Trophoblast cell (in vitro differentiated cells and primary cell): ENCODE measurements at regions not wholly inside any gene's neighbourhood (a gene's known extent, or its start where the extent isn't known, plus 50 kb on each side); places are given as distances from the start of the nearest gene placed in this dataset.
A peak's percentile ranks its signal among the peaks of the same experiment; 100 is the strongest.

Source experiments
- DNase-seq, 2 donors: peaks; one replicate each; pipeline ENCODE4 v3.0.0-alpha.2; 2016
- H2AFZ ChIP-seq: 2 replicates; pipeline ENCODE4 v1.6.1; 2013; ENCODE audit warnings: low read length, moderate library complexity, mild to moderate bottlenecking; ENCODE audit not compliant: insufficient read depth, poor library complexity
- H2AK5ac ChIP-seq: 2 replicates; pipeline ENCODE4 v1.6.1; 2013; ENCODE audit warnings: mild to moderate bottlenecking, low read length
- H2BK120ac ChIP-seq: 2 replicates; pipeline ENCODE4 v1.6.1; 2013; ENCODE audit warnings: low read length, mild to moderate bottlenecking, moderate library complexity; ENCODE audit not compliant: insufficient read depth, poor library complexity
- H2BK12ac ChIP-seq: 2 replicates; pipeline ENCODE4 v1.6.1; 2013; ENCODE audit warnings: mild to moderate bottlenecking, low read length, moderate library complexity
- H2BK5ac ChIP-seq: 2 replicates; pipeline ENCODE4 v1.6.1; 2013; ENCODE audit warnings: low read length, low read depth, moderate library complexity, mild to moderate bottlenecking; ENCODE audit not compliant: poor library complexity
- H3K14ac ChIP-seq: 2 replicates; pipeline ENCODE4 v1.6.1; 2013; ENCODE audit warnings: mild to moderate bottlenecking, low read length
- H3K18ac ChIP-seq: 2 replicates; pipeline ENCODE4 v1.6.1; 2013; ENCODE audit warnings: mild to moderate bottlenecking, low read length
- H3K23ac ChIP-seq: 2 replicates; pipeline ENCODE4 v1.6.1; 2013; ENCODE audit warnings: low read length
- H3K27ac ChIP-seq: 2 replicates; pipeline ENCODE4 v1.5.1; 2013; ENCODE audit warnings: low read depth, mild to moderate bottlenecking, inconsistent platforms, low read length, moderate library complexity
- H3K27me3 ChIP-seq: 2 replicates; pipeline ENCODE4 v1.6.1; 2013; ENCODE audit warnings: inconsistent platforms, mild to moderate bottlenecking, low read length, moderate library complexity; ENCODE audit not compliant: insufficient read depth
- H3K36me3 ChIP-seq, 2 experiments: 1 replicate in 1 of 2; 2 replicates in 1 of 2; pipeline ENCODE4 v1.6.1; 2013; ENCODE audit warnings: low read length in 2 of 2, mild to moderate bottlenecking in 2 of 2, moderate library complexity in 1 of 2; ENCODE audit not compliant: insufficient read depth in 2 of 2, control insufficient read depth in 1 of 2
- H3K4ac ChIP-seq: 2 replicates; pipeline ENCODE4 v1.6.1; 2013; ENCODE audit warnings: low read depth, mild to moderate bottlenecking, low read length, moderate library complexity
- H3K4me1 ChIP-seq, 2 experiments: 1 replicate in 1 of 2; 2 replicates in 1 of 2; pipeline ENCODE4 v1.6.1; 2013; ENCODE audit warnings: low read length in 2 of 2, mild to moderate bottlenecking in 2 of 2, moderate library complexity in 1 of 2; ENCODE audit not compliant: insufficient read depth in 2 of 2, control insufficient read depth in 1 of 2
- H3K4me2 ChIP-seq: 2 replicates; pipeline ENCODE4 v1.6.1; 2013; ENCODE audit warnings: inconsistent platforms, mild to moderate bottlenecking, low read length, moderate library complexity
- H3K4me3 ChIP-seq: 2 replicates; pipeline ENCODE4 v1.5.1; 2013; ENCODE audit warnings: mild to moderate bottlenecking, low read depth, low read length, inconsistent platforms
- H3K79me1 ChIP-seq: one replicate; pipeline ENCODE4 v1.6.1; 2013; ENCODE audit warnings: low read length
- H3K79me2 ChIP-seq: 2 replicates; pipeline ENCODE4 v1.6.1; 2013; ENCODE audit warnings: low read length, mild to moderate bottlenecking; ENCODE audit not compliant: control insufficient read depth, insufficient read depth, poor library complexity
- H3K9ac ChIP-seq: 2 replicates; pipeline ENCODE4 v1.6.1; 2013; ENCODE audit warnings: mild to moderate bottlenecking, low read length
- H3K9me3 ChIP-seq: 2 replicates; pipeline ENCODE4 v1.6.1; 2013; ENCODE audit warnings: low read depth, mild to moderate bottlenecking, control low read depth, inconsistent platforms, low read length; ENCODE audit not compliant: insufficient read depth
- H4K12ac ChIP-seq: 2 replicates; pipeline ENCODE4 v1.6.1; 2013; ENCODE audit warnings: low read depth, mild to moderate bottlenecking, low read length, moderate library complexity
- H4K8ac ChIP-seq: 2 replicates; pipeline ENCODE4 v1.6.1; 2013; ENCODE audit warnings: low read depth, mild to moderate bottlenecking, low read length, moderate library complexity
- H4K91ac ChIP-seq: one replicate; pipeline ENCODE4 v1.6.1; 2013; ENCODE audit warnings: low read depth, mild to moderate bottlenecking, low read length, moderate library complexity
- WGBS: extraction: QIAGEN DNeasy Blood & Tissue Kit; methylation state at CpG from one replicate; pipeline ENCODE4 v1.1.7; 2013; ENCODE audit warnings: missing lambda C conversion rate; ENCODE audit not compliant: insufficient read length, insufficient coverage; ENCODE audit errors: extremely low coverage; 5-methylcytosine and 5-hydroxymethylcytosine counted together

DNA sequence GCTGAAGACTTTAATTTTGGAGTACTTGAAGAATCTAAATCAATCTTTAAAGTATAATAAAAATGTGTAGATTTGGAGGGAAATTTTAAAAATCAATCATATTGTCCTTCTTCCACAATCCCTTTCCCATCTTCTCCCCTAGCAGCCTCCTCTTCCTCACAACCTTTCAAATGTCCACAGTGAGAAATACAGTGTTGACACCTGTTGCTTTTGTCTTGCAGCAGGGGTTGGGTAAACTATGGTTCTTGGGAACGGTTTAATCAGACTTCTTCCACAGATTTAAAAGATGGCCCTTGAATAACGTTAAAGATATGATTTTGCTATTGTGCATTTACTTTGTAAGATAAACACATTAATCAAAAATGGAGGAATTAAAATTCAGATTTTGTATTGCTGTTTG lies 113.8 kb upstream of the SLC1A4 start:
- H3K79me1 ChIP-seq = peaks cover 1% of the 10 kb centered on the region
- H3K9me3 ChIP-seq = no peaks in the 10 kb centered on the region
- no peak overlapping the region for H3K4me3 ChIP-seq
- H2BK120ac ChIP-seq = no peak overlapping the region
- H4K12ac ChIP-seq = no peak overlapping the region
- H3K4ac ChIP-seq = no peak overlapping the region
- no CpG with 5 or more reads among the region's 2 CpGs for WGBS
- no peak overlapping the region for H3K4me2 ChIP-seq
- no peak overlapping the region for H4K8ac ChIP-seq
- no peak overlapping the region for H3K9ac ChIP-seq
- H4K91ac ChIP-seq = no peak overlapping the region
- H3K27me3 ChIP-seq = no peaks in the 10 kb centered on the region
- H3K18ac ChIP-seq = no peak overlapping the region
- no peak overlapping the region for H2AK5ac ChIP-seq
- H2AFZ ChIP-seq = no peak overlapping the region
- no peaks in the 10 kb centered on the region for H3K36me3 ChIP-seq
- H2BK12ac ChIP-seq = no peak overlapping the region
- peaks cover 9 to 15% of the 10 kb centered on the region in 2 experiments for H3K4me1 ChIP-seq
- no peak overlapping the region for H3K27ac ChIP-seq
- no peak for DNase-seq
- no peak overlapping the region for H3K23ac ChIP-seq
- H3K14ac ChIP-seq = no peak overlapping the region
- H3K79me2 ChIP-seq = no peaks in the 10 kb centered on the region
- H2BK5ac ChIP-seq = no peak overlapping the region

DNA sequence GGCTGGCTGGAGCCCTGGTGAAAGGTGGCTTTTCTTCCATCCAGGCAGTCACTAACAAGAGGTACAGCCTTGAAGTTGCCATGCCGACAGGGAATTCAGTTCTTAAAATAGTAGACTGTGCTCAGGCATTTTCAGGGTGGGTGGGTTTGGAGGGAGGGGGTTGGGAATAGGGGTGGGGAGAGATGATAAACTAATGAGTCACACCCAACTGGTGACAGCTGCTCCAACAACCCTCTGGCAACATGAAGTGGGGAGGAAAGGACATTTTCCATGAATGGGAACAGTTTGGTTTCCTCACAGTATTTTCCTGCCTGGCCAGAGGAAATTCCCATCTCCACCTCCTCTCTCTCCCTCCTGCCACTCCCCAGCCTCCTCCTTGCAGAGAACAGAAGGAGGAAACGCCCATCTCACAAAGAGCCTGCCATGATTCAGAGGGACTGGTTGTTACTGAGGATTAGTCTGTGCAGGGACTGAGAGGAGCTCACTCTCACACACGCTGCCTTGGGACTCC lies 113.0 kb upstream of the SLC1A4 start:
- H3K36me3 ChIP-seq = no peaks in the 10 kb centered on the region
- H2BK120ac ChIP-seq = no peak overlapping the region
- H3K4ac ChIP-seq = no peak overlapping the region
- H3K9ac ChIP-seq = no peak overlapping the region
- no peaks in the 10 kb centered on the region for H3K9me3 ChIP-seq
- H3K18ac ChIP-seq = no peak overlapping the region
- no peak overlapping the region for H3K23ac ChIP-seq
- H3K27ac ChIP-seq = peak overlapping the region; percentile 50
- H4K12ac ChIP-seq = no peak overlapping the region
- no peak overlapping the region for H2AFZ ChIP-seq
- H3K4me3 ChIP-seq = no peak overlapping the region
- no peaks in the 10 kb centered on the region for H3K79me2 ChIP-seq
- no peaks in the 10 kb centered on the region for H3K27me3 ChIP-seq
- H2BK12ac ChIP-seq = no peak overlapping the region
- no peak overlapping the region for H3K14ac ChIP-seq
- no peak overlapping the region for H2AK5ac ChIP-seq
- H3K4me2 ChIP-seq = no peak overlapping the region
- H3K79me1 ChIP-seq = peaks cover 1% of the 10 kb centered on the region
- WGBS = no CpG with 5 or more reads among the region's 3 CpGs
- DNase-seq = peak; percentile 87 to 89
- H2BK5ac ChIP-seq = no peak overlapping the region
- H4K8ac ChIP-seq = no peak overlapping the region
- no peak overlapping the region for H4K91ac ChIP-seq
- H3K4me1 ChIP-seq = peaks cover 9 to 15% of the 10 kb centered on the region in 2 experiments

DNA sequence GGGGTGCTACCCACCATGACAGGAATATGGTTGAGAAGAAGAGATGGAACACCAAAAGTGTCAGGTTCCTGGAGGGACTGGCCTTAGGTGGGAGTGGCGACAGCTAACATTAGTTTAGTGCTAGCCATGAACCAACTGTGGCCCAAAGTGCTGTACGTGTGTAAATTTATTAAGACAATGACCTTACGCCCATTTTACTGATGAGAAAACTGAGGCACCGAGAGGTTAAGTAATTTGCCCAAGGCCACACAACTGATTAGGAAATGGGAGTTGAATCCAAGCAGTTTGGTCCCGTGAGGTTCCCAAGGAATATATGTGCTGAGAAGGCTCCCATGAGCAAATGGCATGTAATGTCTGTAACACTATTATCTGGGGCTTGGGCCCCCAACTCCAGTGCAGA lies 109.5 kb upstream of the SLC1A4 start:
- Histone ChIP-seq H3K23ac (no peak overlapping the region), H2AK5ac (no peak overlapping the region), H3K4me3 (no peak overlapping the region), H3K79me1 (peaks cover 1% of the 10 kb centered on the region), H2BK120ac (no peak overlapping the region), H3K18ac (no peak overlapping the region), H2BK5ac (no peak overlapping the region), H3K27me3 (no peaks in the 10 kb centered on the region), H3K27ac (no peak overlapping the region), H4K91ac (no peak overlapping the region), H3K9me3 (no peaks in the 10 kb centered on the region), H3K79me2 (no peaks in the 10 kb centered on the region), H3K14ac (no peak overlapping the region), H3K9ac (no peak overlapping the region), H4K8ac (no peak overlapping the region), H3K4me2 (no peak overlapping the region), H3K4me1 (peaks cover 9 to 12% of the 10 kb centered on the region in 2 experiments), H4K12ac (no peak overlapping the region), H2BK12ac (no peak overlapping the region), H3K36me3 (no peaks in the 10 kb centered on the region), H3K4ac (no peak overlapping the region), H2AFZ (no peak overlapping the region)
- no peak for DNase-seq
- WGBS = no CpG with 5 or more reads among the region's 5 CpGs

DNA sequence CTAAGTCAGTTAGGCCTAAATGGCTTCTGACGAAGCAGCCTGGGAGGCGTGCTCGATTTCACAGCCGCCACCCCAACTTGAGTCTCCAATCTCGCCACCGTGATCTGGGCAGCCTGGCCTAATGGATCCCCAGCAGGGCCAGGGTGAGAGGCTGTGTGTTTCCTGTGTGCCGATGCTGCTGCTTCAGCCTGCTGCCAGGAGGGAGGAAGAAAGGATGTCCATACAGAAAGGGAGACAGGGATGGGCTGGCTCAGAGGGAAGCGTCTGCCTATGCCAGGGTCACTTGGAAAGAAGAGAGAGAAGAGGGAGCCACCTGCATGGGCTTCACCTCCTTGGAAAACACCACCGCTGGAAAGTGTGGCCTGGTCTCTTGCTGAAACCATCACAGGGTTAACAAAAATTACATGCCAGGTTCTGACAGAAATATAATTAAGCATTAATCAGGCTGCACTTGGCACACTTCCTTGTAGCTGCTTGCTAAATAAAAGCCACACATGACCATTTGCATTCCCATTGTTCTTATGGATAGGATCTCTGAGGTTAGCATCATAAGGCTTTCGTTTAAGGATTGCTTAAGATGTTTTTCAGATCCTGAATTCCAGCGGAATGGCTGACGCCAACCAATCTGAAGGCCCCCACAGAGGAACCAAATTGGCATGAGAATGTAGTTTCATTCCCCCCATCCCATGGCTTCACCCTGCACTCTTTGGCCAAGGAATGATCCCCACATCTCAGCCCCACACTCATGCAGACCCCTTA lies 108.8 kb upstream of the SLC1A4 start:
- WGBS = no CpG with 5 or more reads among the region's 12 CpGs
- Histone ChIP-seq H3K79me1 (peaks cover 1% of the 10 kb centered on the region), H4K8ac (no peak overlapping the region), H3K9me3 (no peaks in the 10 kb centered on the region), H3K14ac (no peak overlapping the region), H4K12ac (no peak overlapping the region), H3K27ac (no peak overlapping the region), H3K36me3 (no peaks in the 10 kb centered on the region), H3K4me1 (peaks cover 9 to 12% of the 10 kb centered on the region in 2 experiments), H4K91ac (no peak overlapping the region), H3K23ac (no peak overlapping the region), H3K18ac (no peak overlapping the region), H3K4ac (no peak overlapping the region), H2AK5ac (no peak overlapping the region), H2BK12ac (no peak overlapping the region), H3K9ac (no peak overlapping the region), H3K27me3 (no peaks in the 10 kb centered on the region), H2AFZ (peak overlapping the region; percentile 15), H3K4me2 (no peak overlapping the region), H2BK5ac (no peak overlapping the region), H3K79me2 (no peaks in the 10 kb centered on the region), H3K4me3 (no peak overlapping the region), H2BK120ac (no peak overlapping the region)
- DNase-seq = no peak
